Activated CD8-positive, alpha-beta memory T cell treated with anti-CD3 and anti-CD28 coated beads, Interleukin-2, amount 10 ng/mL, durations not matched to agents 7 days and 5 days (primary cell): ENCODE measurements at regions not wholly inside any gene's neighbourhood (a gene's known extent, or its start where the extent isn't known, plus 50 kb on each side); places are given as distances from the start of the nearest gene placed in this dataset.

Experiments used
- ATAC-seq: fragments of 150-1000 bp; cut with Tn5 transposase; one replicate; pipeline ENCODE4 v1.10.0; 2021; ENCODE audit warnings: moderate library complexity
- CTCF ChIA-PET: fragments of 350-600 bp; sonication (Branson Sonifier 250); formaldehyde crosslinking; loops from one replicate; lab custom pipeline; 2021; ENCODE audit warnings: antibody characterized with exemption; lab: Charles Lee
- DNase-seq: peaks from one replicate; pipeline ENCODE4 v3.0.0-alpha.2; 2020
- H3K27ac Mint-ChIP-seq: one replicate; pipeline ENCODE4 v1.8.0; 2021; ENCODE audit warnings: mild to moderate bottlenecking, mixed read lengths
- H3K27me3 Mint-ChIP-seq: one replicate; pipeline ENCODE4 v1.8.0; 2021; ENCODE audit warnings: mixed read lengths
- H3K36me3 Mint-ChIP-seq: one replicate; pipeline ENCODE4 v1.8.0; 2021; ENCODE audit warnings: mild to moderate bottlenecking, mixed read lengths
- H3K4me1 Mint-ChIP-seq: one replicate; pipeline ENCODE4 v1.8.0; 2021; ENCODE audit warnings: mixed read lengths
- H3K4me3 Mint-ChIP-seq: one replicate; pipeline ENCODE4 v1.8.0; 2021; ENCODE audit warnings: mild to moderate bottlenecking, moderate library complexity, mixed read lengths
- H3K9me3 Mint-ChIP-seq: one replicate; pipeline ENCODE4 v1.8.0; 2022; ENCODE audit warnings: low read depth, mixed read lengths

DNA sequence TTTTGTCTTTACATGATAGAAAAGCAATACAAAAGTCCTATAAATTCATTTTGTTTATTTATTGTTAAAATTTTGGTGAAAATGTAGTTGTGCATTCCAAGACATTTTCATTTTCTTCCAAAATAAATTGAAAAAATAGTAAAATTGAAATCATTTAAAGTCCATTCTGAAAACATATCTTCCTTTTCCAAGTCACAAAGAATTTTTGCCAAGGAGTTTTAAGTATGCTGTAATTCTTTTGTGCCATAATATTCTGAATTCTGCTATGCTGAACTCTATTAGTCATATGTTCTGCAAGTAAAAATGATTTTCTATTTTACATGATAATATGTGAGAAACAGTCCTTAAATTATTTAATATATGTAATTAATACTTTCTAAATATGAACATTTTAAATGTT lies 879.6 kb upstream of the SLC10A2 start:
- Mint-ChIP-seq H3K36me3 (no peaks in the 10 kb centered on the region), H3K9me3 (peaks cover 6% of the 10 kb centered on the region), H3K27me3 (no peaks in the 10 kb centered on the region), H3K4me3 (no peak overlapping the region), H3K27ac (no peak overlapping the region), H3K4me1 (no peaks in the 10 kb centered on the region)
- ATAC-seq (no peak), DNase-seq (no peak)
- CTCF ChIA-PET, result no interaction called here

DNA sequence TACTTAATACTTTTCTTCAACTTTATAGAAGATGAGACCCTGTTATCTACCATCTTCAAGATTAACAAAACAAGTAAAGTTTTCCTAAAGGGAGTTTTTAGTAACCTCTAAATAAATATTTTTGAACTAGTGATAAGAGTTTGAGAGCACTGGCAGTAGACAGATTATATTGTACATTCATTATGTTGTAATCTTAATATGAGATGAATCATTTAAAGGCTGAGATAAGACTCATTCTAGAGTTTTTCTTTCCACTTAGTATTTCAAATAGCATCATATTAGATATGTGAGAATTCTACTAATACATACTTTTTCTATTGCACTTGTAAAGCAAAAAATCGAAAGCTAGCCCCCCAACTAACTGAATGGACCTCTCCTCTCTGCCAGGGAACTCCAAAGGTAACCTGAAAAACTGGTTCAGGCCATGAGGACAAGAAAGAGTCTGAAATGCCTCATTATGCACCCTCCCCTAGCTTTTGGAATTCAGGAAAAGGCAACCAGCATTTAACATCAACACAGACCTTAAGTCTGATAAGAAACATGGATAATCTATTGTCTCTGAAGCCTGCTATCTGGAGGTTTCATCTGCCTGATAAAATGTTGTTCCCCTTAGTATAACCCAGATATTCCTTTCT lies 875.4 kb upstream of the SLC10A2 start:
- CTCF ChIA-PET, result no interaction called here
- no peak overlapping the region for H3K4me3 Mint-ChIP-seq
- H3K9me3 Mint-ChIP-seq, result no peaks in the 10 kb centered on the region
- H3K4me1 Mint-ChIP-seq, result no peaks in the 10 kb centered on the region
- no peaks in the 10 kb centered on the region for H3K36me3 Mint-ChIP-seq
- no peak for DNase-seq
- no peak for ATAC-seq
- H3K27me3 Mint-ChIP-seq, result no peaks in the 10 kb centered on the region
- H3K27ac Mint-ChIP-seq, result no peak overlapping the region

DNA sequence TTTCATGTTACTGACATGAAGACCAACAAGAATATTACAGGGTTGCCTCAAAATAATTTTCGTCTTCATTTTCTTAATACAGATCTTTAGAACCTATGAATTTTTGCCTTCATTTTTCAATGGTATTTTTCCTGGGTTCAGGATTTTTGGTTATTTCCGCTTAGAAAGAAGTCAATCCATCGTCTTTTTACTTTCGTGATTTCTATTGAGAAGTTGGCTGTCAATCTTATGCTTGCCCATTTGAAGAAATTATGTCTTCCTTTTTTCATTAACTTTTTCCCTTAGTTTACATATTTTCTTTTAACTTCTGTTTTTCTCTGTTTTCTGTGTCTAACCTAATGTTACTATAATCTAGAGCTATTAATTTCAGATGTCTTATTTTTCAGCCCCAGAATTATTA lies 868.9 kb upstream of the SLC10A2 start:
- CTCF ChIA-PET, result no interaction called here
- no peaks in the 10 kb centered on the region for H3K4me1 Mint-ChIP-seq
- ATAC-seq, result no peak
- no peak overlapping the region for H3K27ac Mint-ChIP-seq
- no peaks in the 10 kb centered on the region for H3K27me3 Mint-ChIP-seq
- no peak overlapping the region for H3K4me3 Mint-ChIP-seq
- H3K36me3 Mint-ChIP-seq, result no peaks in the 10 kb centered on the region
- peaks cover 7% of the 10 kb centered on the region for H3K9me3 Mint-ChIP-seq
- DNase-seq, result no peak

DNA sequence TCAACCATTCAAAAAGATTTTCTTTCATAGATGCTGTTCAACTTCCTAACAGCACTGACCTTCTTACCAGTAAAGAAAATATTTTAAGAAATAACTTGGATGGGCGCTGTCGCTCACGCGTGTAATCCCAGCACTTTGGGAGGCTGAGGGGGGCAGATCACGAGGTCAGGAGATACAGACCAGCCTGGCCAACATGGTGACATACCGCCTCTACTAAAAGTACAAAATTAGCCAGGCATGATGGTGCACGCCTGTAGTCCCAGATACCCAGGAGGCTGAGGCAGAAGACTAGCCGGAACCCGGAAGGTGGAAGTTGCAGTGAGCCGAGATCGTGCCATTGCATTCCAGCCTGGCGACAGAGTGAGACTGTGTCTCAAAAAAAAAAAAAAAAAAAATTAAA lies 865.7 kb upstream of the SLC10A2 start:
- no peak for DNase-seq
- Mint-ChIP-seq H3K4me3 (no peak overlapping the region), H3K36me3 (no peaks in the 10 kb centered on the region), H3K27ac (no peak overlapping the region), H3K9me3 (peaks cover 7% of the 10 kb centered on the region), H3K4me1 (no peaks in the 10 kb centered on the region), H3K27me3 (no peaks in the 10 kb centered on the region)
- no peak for ATAC-seq
- CTCF ChIA-PET, result no interaction called here

DNA sequence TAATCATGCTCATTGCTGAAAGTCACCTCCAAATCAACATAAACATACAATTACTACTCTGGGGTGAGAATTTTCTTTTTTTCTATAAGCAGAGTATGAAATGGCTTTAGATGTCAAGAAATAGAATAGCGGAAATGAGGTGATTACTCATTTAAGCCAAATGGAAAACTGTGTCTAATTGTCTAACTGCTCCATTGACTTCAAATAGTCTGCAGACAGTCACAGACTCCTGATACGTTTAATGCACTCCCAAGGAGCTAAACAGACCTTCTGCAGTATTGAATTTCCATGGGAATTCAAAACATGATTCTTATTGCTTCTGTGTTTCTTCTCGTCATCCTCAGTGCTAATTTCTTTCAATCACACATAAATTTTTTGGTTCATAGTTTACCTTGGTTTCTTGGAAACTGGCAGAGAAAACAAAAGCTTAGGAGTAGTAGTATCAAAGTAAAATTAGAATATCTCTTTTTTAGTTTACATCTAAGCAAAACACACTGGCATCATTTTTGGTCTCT lies 865.2 kb upstream of the SLC10A2 start:
- no peaks in the 10 kb centered on the region for H3K36me3 Mint-ChIP-seq
- CTCF ChIA-PET, result no interaction called here
- H3K4me1 Mint-ChIP-seq, result no peaks in the 10 kb centered on the region
- ATAC-seq (no peak), DNase-seq (no peak)
- no peak overlapping the region for H3K4me3 Mint-ChIP-seq
- H3K9me3 Mint-ChIP-seq, result peaks cover 7% of the 10 kb centered on the region
- H3K27me3 Mint-ChIP-seq, result no peaks in the 10 kb centered on the region
- H3K27ac Mint-ChIP-seq, result no peak overlapping the region

DNA sequence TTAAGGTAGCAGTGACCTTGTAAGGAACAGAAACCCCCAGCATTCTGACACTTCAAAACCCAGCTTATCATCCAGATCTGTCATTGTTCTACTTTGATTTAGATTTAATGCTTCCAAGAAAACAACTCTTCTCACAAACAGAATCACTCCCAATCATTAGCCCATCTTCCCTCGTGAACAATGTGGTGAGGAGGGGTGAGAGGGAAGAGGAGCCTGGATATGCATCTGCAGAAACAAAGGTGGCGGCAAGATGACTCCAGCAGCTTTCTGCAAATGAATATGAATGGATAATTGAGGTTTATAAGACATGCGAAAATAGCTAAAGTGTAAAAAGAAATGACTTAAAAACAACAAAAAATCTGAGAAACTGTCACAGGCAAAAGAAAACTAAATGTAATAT lies 859.9 kb upstream of the SLC10A2 start:
- Mint-ChIP-seq H3K9me3 (peaks cover 3% of the 10 kb centered on the region), H3K27ac (no peak overlapping the region), H3K4me1 (no peaks in the 10 kb centered on the region), H3K27me3 (no peaks in the 10 kb centered on the region), H3K4me3 (no peak overlapping the region), H3K36me3 (no peaks in the 10 kb centered on the region)
- DNase-seq (no peak), ATAC-seq (no peak)
- CTCF ChIA-PET, result no interaction called here

DNA sequence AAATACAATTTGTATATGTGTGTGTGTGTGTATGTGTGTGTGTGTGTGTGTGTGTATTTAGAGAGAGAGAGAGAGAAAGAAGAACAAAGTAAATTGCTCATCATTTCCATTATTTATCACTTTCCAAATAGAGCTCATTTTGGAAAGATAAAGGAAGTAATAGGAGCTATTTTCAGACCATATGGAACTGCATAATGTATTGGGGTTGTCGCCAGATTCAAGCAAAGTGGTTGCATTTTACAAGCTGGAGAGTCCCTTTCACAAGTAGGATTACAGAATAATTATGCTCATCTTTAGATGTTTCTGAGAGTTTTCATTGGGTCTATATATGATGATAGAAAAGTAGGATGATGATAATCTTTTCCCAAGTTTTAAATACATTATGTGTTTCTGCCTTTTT lies 842.7 kb upstream of the SLC10A2 start:
- ATAC-seq (no peak), DNase-seq (no peak)
- H3K27ac Mint-ChIP-seq, result no peak overlapping the region
- CTCF ChIA-PET, result no interaction called here
- no peaks in the 10 kb centered on the region for H3K4me1 Mint-ChIP-seq
- no peaks in the 10 kb centered on the region for H3K36me3 Mint-ChIP-seq
- H3K4me3 Mint-ChIP-seq, result no peak overlapping the region
- H3K27me3 Mint-ChIP-seq, result no peaks in the 10 kb centered on the region
- peaks cover 8% of the 10 kb centered on the region for H3K9me3 Mint-ChIP-seq

DNA sequence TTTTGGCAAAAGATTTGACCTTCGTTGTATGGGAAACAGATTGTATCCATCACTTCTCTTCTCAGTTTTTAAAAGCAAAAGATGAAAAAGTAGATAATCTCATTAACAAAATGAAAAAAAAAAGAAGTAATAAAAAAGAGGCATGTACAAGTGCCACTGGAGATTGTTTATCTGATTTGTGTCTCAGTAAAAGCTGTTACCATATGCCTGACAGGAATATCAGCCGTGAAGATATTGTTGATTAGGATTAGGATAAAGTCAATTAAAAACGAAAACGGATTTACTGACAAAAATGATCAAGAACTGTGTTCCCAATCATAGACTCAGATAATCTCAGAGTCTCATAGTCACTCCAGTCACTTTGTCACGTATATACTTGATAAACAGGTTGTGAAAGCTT lies 842.1 kb upstream of the SLC10A2 start:
- no peak overlapping the region for H3K4me3 Mint-ChIP-seq
- ATAC-seq (no peak), DNase-seq (no peak)
- no peak overlapping the region for H3K27ac Mint-ChIP-seq
- CTCF ChIA-PET, result no interaction called here
- H3K27me3 Mint-ChIP-seq, result no peaks in the 10 kb centered on the region
- no peaks in the 10 kb centered on the region for H3K4me1 Mint-ChIP-seq
- no peaks in the 10 kb centered on the region for H3K36me3 Mint-ChIP-seq
- peaks cover 8% of the 10 kb centered on the region for H3K9me3 Mint-ChIP-seq

DNA sequence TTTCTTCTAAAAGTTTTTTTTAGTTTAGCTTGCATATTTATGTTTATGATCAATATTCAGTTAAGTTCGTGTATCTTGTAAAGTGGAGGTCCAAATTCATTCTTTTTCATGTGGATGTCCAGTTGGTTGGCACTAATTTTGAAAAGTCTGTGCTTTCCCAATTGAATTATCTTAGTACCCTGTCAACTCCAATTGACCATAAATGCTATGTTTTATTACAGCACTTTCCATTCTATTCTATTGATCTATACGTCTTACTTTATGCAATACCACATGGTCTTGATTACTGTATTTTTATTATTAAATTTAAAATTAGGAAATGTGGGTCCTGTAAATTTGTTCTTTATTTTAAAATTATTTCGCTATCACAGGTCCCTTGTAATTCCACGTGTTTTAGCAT lies 837.6 kb upstream of the SLC10A2 start:
- CTCF ChIA-PET, result no interaction called here
- DNase-seq (no peak), ATAC-seq (no peak)
- no peaks in the 10 kb centered on the region for H3K36me3 Mint-ChIP-seq
- H3K27ac Mint-ChIP-seq, result no peak overlapping the region
- H3K27me3 Mint-ChIP-seq, result no peaks in the 10 kb centered on the region
- H3K9me3 Mint-ChIP-seq, result peaks cover 12% of the 10 kb centered on the region
- H3K4me1 Mint-ChIP-seq, result no peaks in the 10 kb centered on the region
- no peak overlapping the region for H3K4me3 Mint-ChIP-seq

DNA sequence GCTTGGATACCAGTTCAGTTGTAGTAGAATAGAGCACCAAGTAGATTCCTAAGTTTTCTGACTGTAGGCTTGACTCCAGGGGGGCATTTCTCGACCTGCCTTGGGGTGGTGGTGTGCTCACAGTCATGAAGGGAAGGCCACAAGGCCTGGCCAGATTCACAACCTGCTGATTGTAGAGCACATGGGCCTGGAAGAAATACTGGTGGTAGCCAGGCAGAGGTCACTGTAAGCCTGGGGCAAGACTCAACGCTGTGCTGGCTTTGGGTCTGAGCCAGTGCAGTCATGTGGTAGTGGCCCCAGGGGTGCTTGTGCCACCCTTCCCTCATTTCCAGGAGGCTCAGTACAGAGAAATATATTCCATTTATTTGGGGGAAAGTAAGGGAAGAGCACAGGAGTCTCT lies 832.3 kb upstream of the SLC10A2 start:
- H3K4me1 Mint-ChIP-seq, result no peaks in the 10 kb centered on the region
- H3K36me3 Mint-ChIP-seq, result no peaks in the 10 kb centered on the region
- CTCF ChIA-PET, result no interaction called here
- H3K27ac Mint-ChIP-seq, result no peak overlapping the region
- ATAC-seq (no peak), DNase-seq (no peak)
- no peak overlapping the region for H3K4me3 Mint-ChIP-seq
- peaks cover 4% of the 10 kb centered on the region for H3K9me3 Mint-ChIP-seq
- H3K27me3 Mint-ChIP-seq, result no peaks in the 10 kb centered on the region

DNA sequence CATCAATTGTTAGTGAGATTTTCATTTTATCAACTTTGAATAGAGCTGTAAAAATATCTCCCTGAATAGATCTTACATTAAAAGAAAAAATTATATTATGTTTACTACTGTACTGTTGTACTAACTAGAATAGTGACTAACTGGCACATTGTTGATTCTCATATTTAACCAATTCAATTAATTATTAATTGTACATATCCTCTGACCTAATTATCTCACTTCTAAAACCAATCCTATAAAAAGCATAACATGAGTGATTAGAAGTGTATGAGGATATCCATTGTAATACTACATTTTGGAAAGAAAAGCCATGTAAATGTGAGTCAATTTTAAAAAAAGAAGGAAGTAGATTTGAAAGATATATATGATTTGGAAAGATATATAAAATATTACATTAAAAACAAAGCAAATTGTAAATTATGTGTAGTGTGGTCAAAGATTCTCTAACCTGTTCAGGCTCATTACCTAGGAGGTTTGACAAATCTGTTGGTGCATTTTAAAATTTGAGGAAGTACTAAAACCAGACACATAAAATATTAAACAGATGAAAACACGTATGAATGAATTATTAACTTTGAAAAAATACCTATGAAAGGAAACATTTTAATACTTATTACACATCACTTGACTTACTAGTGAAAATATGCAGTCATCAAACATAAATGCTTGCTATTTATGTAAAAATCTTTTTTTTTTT lies 829.8 kb upstream of the SLC10A2 start:
- no peak overlapping the region for H3K27ac Mint-ChIP-seq
- H3K27me3 Mint-ChIP-seq, result no peaks in the 10 kb centered on the region
- no peak for DNase-seq
- H3K4me1 Mint-ChIP-seq, result no peaks in the 10 kb centered on the region
- no peaks in the 10 kb centered on the region for H3K36me3 Mint-ChIP-seq
- CTCF ChIA-PET, result no interaction called here
- H3K9me3 Mint-ChIP-seq, result peaks cover 4% of the 10 kb centered on the region
- no peak overlapping the region for H3K4me3 Mint-ChIP-seq
- ATAC-seq, result no peak

DNA sequence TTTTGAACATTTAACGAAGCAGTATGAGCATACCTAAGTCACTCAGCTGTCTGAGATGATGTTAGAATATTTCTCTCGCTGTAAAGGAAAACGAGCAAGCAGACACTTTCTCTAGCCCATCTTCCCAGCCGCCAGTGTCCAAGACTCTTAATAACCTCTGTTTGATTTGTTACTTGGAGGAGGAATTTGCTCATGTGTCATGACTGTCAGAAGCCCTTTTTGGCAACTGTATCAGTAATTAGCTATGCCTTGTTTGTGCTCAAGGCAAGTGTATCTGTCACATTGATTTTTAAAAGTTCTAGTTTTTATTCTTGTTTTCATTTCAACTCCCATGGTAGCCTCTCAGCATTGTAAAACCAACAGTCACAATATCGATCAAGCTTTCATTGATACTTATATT lies 828.4 kb upstream of the SLC10A2 start:
- no peak for ATAC-seq
- DNase-seq, result no peak
- H3K27me3 Mint-ChIP-seq, result no peaks in the 10 kb centered on the region
- H3K9me3 Mint-ChIP-seq, result peaks cover 4% of the 10 kb centered on the region
- H3K36me3 Mint-ChIP-seq, result no peaks in the 10 kb centered on the region
- no peak overlapping the region for H3K27ac Mint-ChIP-seq
- CTCF ChIA-PET, result no interaction called here
- H3K4me1 Mint-ChIP-seq, result no peaks in the 10 kb centered on the region
- no peak overlapping the region for H3K4me3 Mint-ChIP-seq

DNA sequence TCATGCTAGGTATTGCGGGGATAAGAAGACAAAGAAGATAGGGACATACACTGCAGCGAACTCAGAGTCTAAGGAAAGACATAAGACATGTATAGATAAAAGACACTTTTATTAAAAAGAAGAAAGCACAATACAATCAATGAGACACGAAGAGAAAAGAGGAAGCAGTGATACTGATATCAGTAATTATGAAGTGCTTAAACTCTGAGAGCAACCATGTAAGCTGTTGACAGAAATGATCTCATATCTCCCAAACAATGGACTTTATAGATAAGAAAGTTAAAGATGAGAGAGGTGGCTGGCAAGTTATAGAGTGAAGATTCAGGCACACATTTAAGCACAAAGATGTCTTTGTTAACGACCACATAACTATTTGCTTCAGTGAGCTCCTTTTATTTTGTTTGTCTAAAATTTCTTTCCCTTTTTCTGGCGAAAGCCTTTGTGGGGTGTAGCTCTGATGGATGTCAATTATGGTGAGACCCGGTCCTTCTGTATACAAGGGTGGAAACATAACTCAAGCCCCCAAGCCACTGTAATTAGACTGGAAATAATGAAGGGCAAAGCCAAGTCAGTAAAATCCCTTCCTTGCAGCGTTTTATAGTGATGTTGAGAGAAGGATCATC lies 818.0 kb upstream of the SLC10A2 start:
- peaks cover 2% of the 10 kb centered on the region for H3K9me3 Mint-ChIP-seq
- DNase-seq (no peak), ATAC-seq (no peak)
- no peaks in the 10 kb centered on the region for H3K27me3 Mint-ChIP-seq
- no peaks in the 10 kb centered on the region for H3K36me3 Mint-ChIP-seq
- no peak overlapping the region for H3K4me3 Mint-ChIP-seq
- CTCF ChIA-PET, result no interaction called here
- H3K27ac Mint-ChIP-seq, result no peak overlapping the region
- no peaks in the 10 kb centered on the region for H3K4me1 Mint-ChIP-seq

DNA sequence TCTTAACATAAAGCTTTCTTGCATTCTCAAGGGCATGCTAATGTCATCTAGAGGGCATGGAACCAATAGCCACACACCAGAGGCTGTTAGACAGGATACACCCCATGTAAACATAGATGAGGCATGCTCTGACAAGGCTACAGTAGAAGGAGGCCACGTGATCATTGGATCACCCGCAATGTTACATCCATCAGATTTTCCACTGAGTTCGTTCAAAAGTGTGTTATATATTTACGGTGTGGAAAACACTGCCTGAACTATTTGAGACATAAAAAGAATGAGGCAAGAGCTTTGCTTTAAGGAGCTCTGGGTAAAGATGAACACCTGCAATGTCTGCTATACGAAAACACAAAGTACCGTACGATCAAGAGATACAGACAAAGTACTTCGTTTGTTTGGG lies 817.5 kb upstream of the SLC10A2 start:
- CTCF ChIA-PET, result no interaction called here
- DNase-seq (no peak), ATAC-seq (no peak)
- H3K4me3 Mint-ChIP-seq, result no peak overlapping the region
- peaks cover 2% of the 10 kb centered on the region for H3K9me3 Mint-ChIP-seq
- H3K36me3 Mint-ChIP-seq, result no peaks in the 10 kb centered on the region
- no peaks in the 10 kb centered on the region for H3K4me1 Mint-ChIP-seq
- H3K27ac Mint-ChIP-seq, result no peak overlapping the region
- H3K27me3 Mint-ChIP-seq, result no peaks in the 10 kb centered on the region
